C1 segment of cervical spinal cord (tissue), 14 donors: ENCODE measurements at regions not wholly inside any gene's neighbourhood (a gene's known extent, or its start where the extent isn't known, plus 50 kb on each side); places are given as distances from the start of the nearest gene placed in this dataset.

Experiments
- DNase-seq, 14 donors: peaks; one replicate each; lab custom pipeline; 2025; lab: John Stamatoyannopoulos, UW

DNA sequence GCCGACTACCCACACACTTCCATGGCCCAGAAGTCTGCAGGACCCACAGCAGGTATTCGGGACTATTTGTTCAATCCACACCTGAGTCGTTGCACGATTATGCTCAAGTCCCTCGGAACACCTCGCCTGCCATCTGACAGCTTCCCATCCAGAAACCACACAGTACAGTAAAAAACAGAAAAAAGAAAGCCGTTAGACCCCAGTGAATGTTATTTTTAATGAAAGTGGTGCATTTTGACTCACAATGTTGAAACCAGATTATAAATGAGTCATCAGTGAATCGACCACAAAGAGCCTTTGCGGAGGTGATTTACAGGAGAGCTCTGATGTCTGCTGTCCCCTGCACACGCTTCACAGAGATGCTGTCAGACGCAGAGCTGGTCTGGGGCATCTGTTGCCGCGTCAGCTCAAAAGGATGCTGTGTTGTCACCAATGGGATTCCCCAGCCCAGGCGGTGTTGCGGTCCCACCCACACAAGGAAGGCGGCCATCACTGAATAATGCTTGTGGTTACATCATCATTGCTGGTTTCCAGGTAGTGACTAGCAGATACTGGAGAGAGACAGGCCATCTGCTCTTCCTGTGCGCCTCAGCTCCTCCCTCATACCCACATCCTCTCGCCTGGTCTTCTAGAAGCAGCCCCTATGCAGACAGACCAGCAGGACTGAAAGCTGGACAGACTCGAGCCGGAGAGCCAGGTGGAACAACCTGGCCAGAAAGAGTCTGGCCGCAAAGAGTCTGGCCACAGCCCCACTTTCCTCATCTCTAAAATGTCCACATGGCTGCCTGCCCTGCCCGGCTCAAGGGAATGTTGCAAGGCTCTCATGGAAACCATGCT is 116.8 kb downstream of the TOMM20 start:
- peak in 5 of 14 donors; percentile 15 to 87 (median 55) for DNase-seq

- DNase-seq, result no peak
These were observed 117.5 kb downstream of the TOMM20 start for GRCh38 chr1:235011064-235011598.

DNA sequence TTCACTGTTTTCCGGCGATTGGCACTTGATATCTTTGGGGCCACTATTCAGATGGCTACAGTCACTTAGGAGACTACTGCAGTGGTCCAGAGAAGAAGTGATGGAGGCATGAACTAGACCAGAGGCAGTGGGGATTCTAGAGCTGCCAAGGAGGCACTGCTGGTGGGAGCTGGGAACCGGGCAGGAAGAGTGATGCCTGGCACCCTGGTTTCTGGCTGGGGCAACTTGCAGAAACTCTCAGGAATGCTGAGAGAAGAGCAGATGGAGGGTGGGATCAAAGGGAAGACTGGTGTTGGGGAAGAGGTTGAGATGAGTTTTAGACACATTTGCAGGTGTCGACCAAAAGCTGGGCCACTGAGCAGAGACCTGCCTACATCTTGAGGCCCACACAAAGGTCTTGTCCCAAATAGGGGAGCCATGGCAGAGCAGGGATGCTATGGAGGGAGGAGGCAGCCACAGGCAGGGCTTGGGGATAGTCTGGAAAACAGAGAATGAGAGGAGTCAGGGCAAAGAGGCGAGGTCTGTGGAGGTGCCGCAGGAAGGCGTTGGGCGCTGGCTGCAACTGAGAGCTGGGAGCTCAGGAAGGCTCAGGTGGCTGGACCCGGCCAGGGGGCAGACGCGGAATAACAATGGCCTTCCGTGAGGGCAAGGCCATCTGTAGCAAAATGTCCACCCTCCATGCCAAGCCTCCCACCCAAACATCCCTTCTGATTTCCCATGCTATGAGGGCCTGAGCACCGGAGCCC is 118.9 kb downstream of the TOMM20 start:
- DNase-seq, result no peak

DNA sequence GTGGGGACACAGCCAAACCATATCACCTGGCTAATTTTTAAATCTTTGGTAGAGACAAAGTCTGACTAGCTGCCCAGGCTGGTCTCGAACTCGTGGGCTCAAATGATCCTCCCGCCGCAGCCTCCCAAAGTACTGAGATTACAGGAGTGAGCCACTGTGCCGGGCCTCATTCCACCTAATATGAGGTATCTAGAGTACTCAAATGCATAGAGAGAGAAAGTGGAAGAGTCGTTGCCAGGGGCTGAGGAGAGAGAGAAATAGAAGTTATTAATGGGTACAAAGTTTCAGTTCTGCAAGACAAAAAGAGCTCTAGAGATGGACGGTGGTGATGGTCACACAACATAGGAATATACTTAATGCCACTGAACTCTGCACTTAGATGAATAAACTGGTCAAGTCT is 119.6 kb downstream of the TOMM20 start:
- DNase-seq, result no peak

- no peak for DNase-seq
These were observed 120.4 kb downstream of the TOMM20 start for GRCh38 chr1:235008239-235008638.

GRCh38 chr1:235006816-235007215 is 121.8 kb downstream of the TOMM20 start:
- no peak for DNase-seq

- DNase-seq, result no peak
These were observed 122.4 kb downstream of the TOMM20 start for GRCh38 chr1:235006132-235006721.

DNA sequence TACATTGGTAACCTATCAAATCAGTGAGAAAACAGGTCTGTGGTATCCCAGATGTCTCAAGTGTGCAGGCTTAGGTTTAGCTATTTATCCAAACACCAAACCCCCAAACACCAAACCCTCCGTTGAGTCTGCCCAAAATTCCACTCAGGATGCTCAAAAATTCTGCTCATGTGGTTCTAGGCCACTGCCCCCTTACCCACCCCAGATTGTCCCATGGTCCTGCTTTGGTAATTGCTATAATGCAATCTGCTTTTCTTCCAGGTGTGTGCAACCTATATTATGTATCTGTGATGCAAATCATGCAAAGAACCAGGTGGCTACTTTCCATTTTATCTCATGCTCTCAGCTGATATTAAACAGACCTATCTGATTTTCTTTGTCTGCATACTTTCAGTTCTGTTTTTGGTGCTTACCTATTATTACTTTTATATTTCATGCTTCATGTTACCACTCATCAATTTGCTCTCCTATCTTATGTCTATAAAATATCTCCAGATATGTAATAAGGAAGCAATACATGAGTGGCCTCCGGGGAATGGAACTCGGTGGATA is 123.7 kb downstream of the TOMM20 start:
- DNase-seq, result no peak

- no peak for DNase-seq
These were observed 124.4 kb downstream of the TOMM20 start for GRCh38 chr1:235004276-235004675.

DNA sequence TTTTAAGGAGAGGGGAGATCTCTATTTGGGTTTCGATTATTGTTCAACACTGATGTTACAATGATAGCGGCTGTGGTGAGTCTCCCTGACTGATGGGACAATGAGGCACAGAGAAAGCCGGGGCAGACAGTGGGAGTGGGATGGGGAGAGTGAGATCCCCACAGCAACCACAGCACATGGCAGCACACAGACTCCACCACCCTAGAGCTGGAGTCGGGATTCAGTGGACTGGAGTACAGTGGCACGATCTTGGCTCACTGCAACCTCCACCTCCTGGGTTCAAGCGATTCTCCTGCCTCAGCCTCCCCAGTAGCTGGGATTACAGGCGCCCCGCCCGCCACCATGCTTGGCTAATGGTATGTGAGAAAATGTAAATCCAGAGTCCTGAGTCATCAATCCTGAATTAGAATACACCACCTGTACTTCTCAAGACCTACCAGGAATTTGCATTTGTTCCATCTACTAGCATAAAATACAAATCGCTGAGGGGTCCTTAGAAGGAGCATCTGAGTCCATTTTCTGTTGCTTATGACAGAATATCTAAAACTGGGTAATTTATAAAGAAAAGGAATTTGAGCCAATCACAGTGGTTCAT is 125.8 kb downstream of the TOMM20 start:
- DNase-seq, result no peak

GRCh38 chr1:234999513-234999940 is 129.1 kb downstream of the TOMM20 start:
- DNase-seq, result no peak

DNA sequence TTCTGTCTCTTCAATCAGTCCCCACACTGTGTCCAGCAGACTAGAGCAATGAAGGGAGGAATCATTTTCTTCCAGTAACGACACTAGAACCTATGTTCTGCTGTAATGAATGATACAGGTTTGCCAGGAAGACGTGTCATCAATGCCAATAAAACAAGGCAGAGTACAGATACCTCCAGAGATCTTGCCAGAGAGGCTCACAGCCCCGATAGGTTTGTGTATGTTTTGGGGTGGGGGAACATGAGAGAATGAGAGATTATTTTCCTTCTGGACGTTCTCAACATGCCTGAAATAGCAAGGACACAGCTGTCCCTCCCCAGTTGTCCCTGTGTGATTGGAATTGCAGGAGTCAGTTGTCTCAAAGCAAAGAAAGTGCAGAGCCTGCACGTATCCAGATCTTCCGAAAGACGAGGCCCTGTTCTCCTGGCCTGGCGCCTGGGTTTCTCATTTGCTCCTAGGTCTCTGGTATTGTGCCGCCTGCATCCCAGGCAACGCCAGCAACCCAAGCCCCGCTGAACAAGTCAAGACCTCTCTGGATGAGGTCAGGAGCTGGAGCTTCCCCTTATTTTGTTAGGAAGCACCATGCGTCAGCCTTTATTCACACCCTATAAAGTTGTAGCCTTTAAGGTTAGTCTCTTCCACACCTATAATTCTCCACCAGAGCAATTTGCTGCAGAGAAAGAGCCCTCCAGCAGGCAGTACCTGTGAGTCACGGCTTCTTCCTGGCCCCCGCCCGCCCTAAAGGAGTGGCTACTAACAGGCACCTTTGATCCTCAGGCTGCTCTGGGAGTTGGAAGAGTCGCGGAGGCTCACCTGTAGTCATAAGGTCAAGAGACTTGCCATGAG is 130.5 kb downstream of the TOMM20 start:
- DNase-seq, result peak in 8 of 14 donors; percentile 20 to 67 (median 36)

DNA sequence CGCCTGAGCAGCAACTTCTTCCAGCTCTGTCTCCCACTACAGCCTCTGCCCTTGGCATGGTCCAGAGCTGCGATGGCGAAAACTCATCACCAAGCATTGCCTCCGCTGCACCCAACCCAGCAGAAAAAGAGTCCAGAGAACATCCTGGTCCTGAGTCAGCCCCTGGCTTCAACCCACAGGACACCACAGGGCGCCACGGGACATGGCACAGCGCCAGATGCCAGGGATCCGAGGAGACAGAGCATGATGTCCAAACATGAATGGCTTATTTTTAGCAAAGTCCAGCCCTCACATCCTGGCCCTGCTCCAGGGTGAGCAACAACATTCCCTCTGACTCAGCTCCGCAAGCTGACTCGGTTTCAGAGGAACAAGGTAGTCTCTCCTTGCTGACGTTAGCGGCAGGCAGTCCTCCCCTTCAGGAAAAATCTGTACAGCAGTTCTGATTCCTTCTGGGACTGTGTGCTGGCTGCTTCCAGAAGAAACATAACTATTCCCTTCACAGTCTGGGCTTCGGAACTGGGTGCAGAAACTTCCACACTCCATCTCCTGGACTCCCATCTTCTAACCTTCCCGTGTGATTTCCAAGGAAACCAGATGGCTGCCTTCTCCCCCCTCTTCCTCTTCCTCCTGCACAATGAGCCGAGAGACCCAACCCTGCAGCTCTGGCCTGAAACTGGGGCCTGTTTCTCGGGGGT is 131.3 kb downstream of the TOMM20 start:
- peak; percentile 53 to 100 (median 92) for DNase-seq

GRCh38 chr1:234996245-234996757 is 132.3 kb downstream of the TOMM20 start:
- DNase-seq, result no peak

- DNase-seq, result no peak
These were observed 134.0 kb downstream of the TOMM20 start for GRCh38 chr1:234994436-234995295.

GRCh38 chr1:234992065-234992464 is 136.6 kb downstream of the TOMM20 start:
- DNase-seq, result no peak

DNA sequence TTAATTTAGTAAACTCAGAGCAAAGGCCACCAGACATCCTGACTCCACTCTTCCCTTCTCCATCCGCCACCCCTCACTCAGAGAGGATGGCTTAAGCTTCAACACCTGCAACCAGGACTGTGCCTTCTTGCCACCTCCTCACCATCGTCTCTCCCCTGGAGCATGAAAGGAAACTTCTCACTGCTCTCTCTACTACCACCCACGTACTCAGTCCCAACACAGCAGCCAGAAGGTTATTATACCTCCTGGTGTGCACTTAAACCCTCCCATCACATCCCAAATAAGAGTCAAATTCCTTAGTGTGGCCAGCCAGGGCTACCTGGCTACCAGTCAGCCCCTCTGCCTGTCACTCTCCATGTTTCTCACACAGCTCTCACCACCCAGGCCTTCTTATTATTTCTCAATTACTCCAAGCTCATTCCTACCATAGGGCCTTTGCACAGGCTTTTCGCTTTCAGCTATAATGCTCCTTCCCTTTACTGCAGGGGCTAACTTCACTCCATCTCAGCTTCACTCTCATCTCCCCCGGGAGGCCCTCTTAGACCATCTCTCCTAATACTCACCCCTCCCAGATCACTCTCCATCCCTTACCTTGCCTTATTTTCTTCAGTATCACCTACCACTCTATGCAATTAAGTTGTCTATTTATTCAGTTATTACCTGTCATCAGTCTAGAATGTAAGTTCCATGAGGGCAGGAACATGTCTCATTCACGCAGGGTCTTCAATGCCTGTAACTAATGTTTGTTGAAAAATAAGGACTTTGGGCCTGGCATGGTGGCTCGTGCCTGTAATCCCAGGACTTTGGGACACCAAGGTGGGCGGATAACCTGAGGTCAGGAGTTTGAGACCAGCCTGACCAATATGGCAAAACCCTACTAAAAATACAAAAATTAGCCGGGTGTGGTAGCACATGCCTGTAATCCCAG is 137.5 kb downstream of the TOMM20 start:
- no peak for DNase-seq

GRCh38 chr1:234990328-234990675 is 138.3 kb downstream of the TOMM20 start:
- no peak for DNase-seq
